Pancreas (tissue), 10 donors: ENCODE measurements at regions not wholly inside any gene's neighbourhood (a gene's known extent, or its start where the extent isn't known, plus 50 kb on each side); places are given as distances from the start of the nearest gene placed in this dataset.

Experiments
- ATAC-seq, 4 donors: fragments of 200-7000 bp; cut with Tn5 transposase; one replicate each; pipeline versions ENCODE4 v1.8.0 to v1.9.1; 2020; ENCODE audit warnings: mild to moderate bottlenecking in 4 of 4, moderate library complexity in 4 of 4
- DNase-seq, 6 donors: peaks; one replicate each; pipeline ENCODE4 v3.0.0-alpha.2; 2020
- FAIRE-seq: peaks from 2 replicates; lab custom pipeline; 2012; peaks lifted over from hg19 to GRCh38; lab: Jason Lieb, UNC
- H3K27ac ChIP-seq, 4 donors: fragments of 200-600 bp; sonication (generic); 1 replicate in 3 of 4; 2 replicates in 1 of 4; pipeline versions ENCODE4 v1.5.0 to v1.8.0; 2020
- H3K27me3 ChIP-seq, 4 donors: fragments of 200-600 bp; one replicate each; pipeline ENCODE4 v1.8.0; 2021
- H3K36me3 ChIP-seq, 3 donors: fragments of 200-600 bp; sonication (generic) in 1 of 3; one replicate each; pipeline versions ENCODE4 v1.5.0 to v1.8.0; 2020 to 2021
- H3K4me1 ChIP-seq, 3 donors: fragments of 200-600 bp; one replicate each; pipeline ENCODE4 v1.8.0; 2021
- H3K4me3 ChIP-seq, 4 donors: fragments of 200-600 bp; sonication (generic) in 2 of 4; one replicate each; pipeline versions ENCODE4 v1.5.0 to v1.8.0; 2020 to 2021
- H3K9me3 ChIP-seq, 4 donors: fragments of 200-600 bp; one replicate each; pipeline ENCODE4 v1.8.0; 2021
- WGBS, 2 donors: extraction: QIAGEN DNeasy Blood & Tissue Kit; methylation state at CpG; one replicate each; pipeline ENCODE4 v1.1.7; 2013; 5-methylcytosine and 5-hydroxymethylcytosine counted together
- intact Hi-C, 3 donors: fragments of 100-400 bp; cut with DNase I; formaldehyde crosslinking; loops; one replicate each; pipeline versions ENCODE4 v1.11.1 to v1.14.2; 2022
- TF ChIP-seq, protein P1 (sequence below), 4 donors: fragments of 200-600 bp; sonication (generic) in 3 of 4; IDR thresholded peaks; one replicate each; pipeline versions ENCODE4 v1.5.0 to v1.8.0; 2021; ENCODE audit warnings: antibody characterized with exemption in 4 of 4
- donor health status: healthy with polysubstance abuse.
- donor health status: DM: no; HTN: no; CAD: no; lungs with moderate emphysema.
- donor health status: DM: no; HTN: no; CAD: no.
- donor health status: control.
- donor health status: control.
- donor health status: Bipolar disorder and iron deficiency.
- donor health status: DM: yes; HTN: yes; CAD: no.
- donor health status: DM: no; HTN: no; CAD: no.
- donor health status: DM: no; HTN: no; CAD: no.
- donor health status: DM: yes; HTN: yes; CAD: no.

DNA sequence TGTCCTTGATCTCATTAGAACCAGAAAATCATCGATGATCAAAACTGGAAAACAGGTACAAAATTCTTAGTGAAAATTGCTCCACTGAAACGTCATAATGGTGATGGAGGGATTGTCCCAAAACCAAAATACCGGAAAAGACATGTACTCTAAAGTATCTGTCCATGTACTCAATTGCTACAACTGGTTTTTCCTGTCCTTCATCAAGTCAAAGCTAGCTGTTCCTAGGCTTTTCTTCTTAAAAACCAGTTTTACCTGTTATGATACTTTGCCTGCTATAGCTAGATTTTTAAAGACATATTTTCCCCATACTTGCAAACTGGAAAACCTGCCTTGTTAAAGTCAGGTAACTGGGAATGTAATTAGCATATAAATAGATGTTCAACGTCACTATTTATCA lies 50.5 kb upstream of the LRRC1 start:
- no peak for DNase-seq
- ATAC-seq: peak in 1 of 4 donors; percentile 29
- no peak overlapping the region for H3K27ac ChIP-seq
- TF ChIP-seq, protein P1, sequence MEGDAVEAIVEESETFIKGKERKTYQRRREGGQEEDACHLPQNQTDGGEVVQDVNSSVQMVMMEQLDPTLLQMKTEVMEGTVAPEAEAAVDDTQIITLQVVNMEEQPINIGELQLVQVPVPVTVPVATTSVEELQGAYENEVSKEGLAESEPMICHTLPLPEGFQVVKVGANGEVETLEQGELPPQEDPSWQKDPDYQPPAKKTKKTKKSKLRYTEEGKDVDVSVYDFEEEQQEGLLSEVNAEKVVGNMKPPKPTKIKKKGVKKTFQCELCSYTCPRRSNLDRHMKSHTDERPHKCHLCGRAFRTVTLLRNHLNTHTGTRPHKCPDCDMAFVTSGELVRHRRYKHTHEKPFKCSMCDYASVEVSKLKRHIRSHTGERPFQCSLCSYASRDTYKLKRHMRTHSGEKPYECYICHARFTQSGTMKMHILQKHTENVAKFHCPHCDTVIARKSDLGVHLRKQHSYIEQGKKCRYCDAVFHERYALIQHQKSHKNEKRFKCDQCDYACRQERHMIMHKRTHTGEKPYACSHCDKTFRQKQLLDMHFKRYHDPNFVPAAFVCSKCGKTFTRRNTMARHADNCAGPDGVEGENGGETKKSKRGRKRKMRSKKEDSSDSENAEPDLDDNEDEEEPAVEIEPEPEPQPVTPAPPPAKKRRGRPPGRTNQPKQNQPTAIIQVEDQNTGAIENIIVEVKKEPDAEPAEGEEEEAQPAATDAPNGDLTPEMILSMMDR (IDR thresholded peaks at IDR 0.05): no peak
- intact Hi-C loops: no loop called here
- WGBS, 2 donors: 51 to 53% methylated on average over 4 of the region's 4 CpGs
- H3K4me1 ChIP-seq: no peaks in the 10 kb centered on the region
- H3K9me3 ChIP-seq: no peaks in the 10 kb centered on the region
- H3K4me3 ChIP-seq: no peak overlapping the region
- FAIRE-seq: no peak
- no peaks in the 10 kb centered on the region for H3K36me3 ChIP-seq
- H3K27me3 ChIP-seq: no peaks in the 10 kb centered on the region

DNA sequence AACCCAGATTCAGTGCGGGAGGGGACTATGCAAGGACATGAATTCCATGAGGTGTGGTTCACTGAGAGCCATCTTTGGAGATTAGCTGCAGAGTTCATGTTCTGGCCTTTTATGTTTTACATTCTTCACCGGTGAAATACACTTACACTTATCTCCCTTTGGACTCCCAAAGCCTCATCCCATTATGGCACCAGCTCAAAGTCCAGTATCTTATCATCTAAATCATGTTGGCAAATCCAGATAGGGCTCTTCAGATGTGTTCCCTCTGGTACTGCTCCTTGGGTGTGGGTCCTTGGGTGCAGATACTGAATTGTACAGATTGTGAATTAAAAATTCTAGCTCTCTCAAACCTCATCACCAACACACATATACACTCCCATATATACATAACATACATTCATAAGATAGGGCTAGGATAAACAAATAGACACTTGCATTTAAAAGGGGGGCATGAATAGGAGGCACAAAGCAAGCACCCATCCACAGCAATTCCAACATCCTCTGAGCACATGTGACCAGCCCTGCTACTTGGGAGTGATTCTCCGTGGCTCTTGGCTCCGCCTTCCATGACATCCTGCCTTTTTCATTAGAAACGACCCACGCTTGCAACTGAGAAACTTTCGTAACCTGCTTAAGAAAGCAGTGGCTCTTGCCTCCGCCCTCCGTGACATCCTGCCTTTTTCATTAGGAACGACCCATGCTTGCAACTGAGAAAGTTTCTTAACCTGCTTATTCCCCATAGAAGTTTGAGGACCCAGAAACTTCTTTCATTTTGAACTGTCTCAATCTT lies 53.6 kb upstream of the LRRC1 start:
- Histone ChIP-seq H3K4me3 (no peak overlapping the region), H3K27ac (no peak overlapping the region), H3K36me3 (no peaks in the 10 kb centered on the region), H3K4me1 (no peaks in the 10 kb centered on the region), H3K27me3 (no peaks in the 10 kb centered on the region), H3K9me3 (no peaks in the 10 kb centered on the region)
- intact Hi-C loops: no loop called here
- FAIRE-seq (no peak), DNase-seq (no peak), ATAC-seq (no peak)
- TF ChIP-seq, protein P1 (IDR thresholded peaks at IDR 0.05): no peak
- WGBS, 2 donors: 83 to 90% methylated on average over 10 of the region's 10 CpGs

DNA sequence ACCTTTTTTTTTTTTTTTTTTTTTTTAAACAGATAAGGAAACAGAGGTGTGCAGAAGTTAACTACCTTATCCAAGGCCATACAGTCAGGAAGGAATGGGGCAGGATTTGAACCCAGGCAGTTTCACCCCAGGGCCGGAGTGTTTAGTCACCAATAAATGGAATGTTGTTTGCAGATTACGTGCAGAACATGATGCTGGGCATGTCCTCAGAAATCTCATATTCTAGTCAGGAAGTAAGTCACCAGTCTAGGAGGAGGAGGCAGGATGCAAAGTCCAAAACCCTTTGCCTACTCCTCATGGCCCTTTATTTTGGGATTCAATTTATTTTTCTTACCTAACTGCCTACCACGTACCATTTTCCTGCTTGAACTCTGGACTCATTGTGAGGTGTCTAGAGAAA lies 57.1 kb upstream of the LRRC1 start:
- Histone ChIP-seq H3K36me3 (no peaks in the 10 kb centered on the region), H3K9me3 (no peaks in the 10 kb centered on the region), H3K4me1 (no peaks in the 10 kb centered on the region), H3K27me3 (no peaks in the 10 kb centered on the region), H3K27ac (no peak overlapping the region), H3K4me3 (no peak overlapping the region)
- WGBS, 2 donors: 82 to 86% methylated on average over 3 of the region's 3 CpGs
- FAIRE-seq (no peak), DNase-seq (no peak), ATAC-seq (no peak)
- TF ChIP-seq, protein P1 (IDR thresholded peaks at IDR 0.05): no peak
- intact Hi-C loops: no loop called here

DNA sequence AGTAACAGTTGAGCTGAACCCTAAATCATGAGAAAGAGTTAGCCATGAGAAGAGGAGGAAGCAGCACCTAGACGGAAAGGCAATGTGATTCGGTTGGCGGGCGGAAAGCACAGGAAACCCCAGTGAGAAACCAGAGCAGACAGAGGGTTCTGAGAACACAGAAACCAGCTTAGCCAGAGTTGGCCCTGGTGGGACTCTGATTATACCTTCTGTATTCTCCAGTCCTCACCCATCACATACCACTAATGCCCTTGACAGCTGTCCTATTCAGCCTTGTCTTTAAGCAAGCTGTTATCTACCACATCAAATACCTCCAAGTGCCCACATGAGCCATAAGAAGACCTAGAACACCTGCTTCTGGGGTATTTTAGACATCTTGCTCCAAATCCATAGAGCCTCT lies 58.9 kb upstream of the LRRC1 start:
- no peak overlapping the region for H3K27ac ChIP-seq
- no peak for DNase-seq
- TF ChIP-seq, protein P1 (IDR thresholded peaks at IDR 0.05): no peak
- intact Hi-C loops: no loop called here
- no peaks in the 10 kb centered on the region for H3K36me3 ChIP-seq
- no peaks in the 10 kb centered on the region for H3K4me1 ChIP-seq
- H3K4me3 ChIP-seq: no peak overlapping the region
- no peaks in the 10 kb centered on the region for H3K9me3 ChIP-seq
- WGBS, 2 donors: 91% methylated on average over 4 of the region's 4 CpGs
- no peak for FAIRE-seq
- no peak for ATAC-seq
- no peaks in the 10 kb centered on the region for H3K27me3 ChIP-seq
